Neuron (in vitro differentiated cells): ENCODE measurements at regions not wholly inside any gene's neighbourhood (a gene's known extent, or its start where the extent isn't known, plus 50 kb on each side); places are given as distances from the start of the nearest gene placed in this dataset.
A peak's percentile ranks its signal among the peaks of the same experiment; 100 is the strongest.
"Not testable (repeated sequence)": the region's sequence is repeated elsewhere in the genome, so short reads cannot be mapped to it uniquely, and the experiment has no call there.

ENCODE experiments used
- H2AFZ ChIP-seq: one replicate; pipeline ENCODE4 v1.6.1; 2013; ENCODE audit warnings: low read depth, mild to moderate bottlenecking, inconsistent platforms, low read length, moderate library complexity
- H3K27me3 ChIP-seq: one replicate; pipeline ENCODE4 v1.6.1; 2013; ENCODE audit warnings: low read length; ENCODE audit not compliant: insufficient read depth
- H3K36me3 ChIP-seq: one replicate; pipeline ENCODE4 v1.6.1; 2013; ENCODE audit warnings: low read length; ENCODE audit not compliant: insufficient read depth
- H3K4me1 ChIP-seq: one replicate; pipeline ENCODE4 v1.6.1; 2013; ENCODE audit warnings: low read length; ENCODE audit not compliant: insufficient read depth
- H3K4me3 ChIP-seq: 2 replicates; pipeline ENCODE4 v1.5.1; 2013; ENCODE audit warnings: mild to moderate bottlenecking, low read length, moderate library complexity
- H3K9me3 ChIP-seq: one replicate; pipeline ENCODE4 v1.6.1; 2013; ENCODE audit warnings: low read length

DNA sequence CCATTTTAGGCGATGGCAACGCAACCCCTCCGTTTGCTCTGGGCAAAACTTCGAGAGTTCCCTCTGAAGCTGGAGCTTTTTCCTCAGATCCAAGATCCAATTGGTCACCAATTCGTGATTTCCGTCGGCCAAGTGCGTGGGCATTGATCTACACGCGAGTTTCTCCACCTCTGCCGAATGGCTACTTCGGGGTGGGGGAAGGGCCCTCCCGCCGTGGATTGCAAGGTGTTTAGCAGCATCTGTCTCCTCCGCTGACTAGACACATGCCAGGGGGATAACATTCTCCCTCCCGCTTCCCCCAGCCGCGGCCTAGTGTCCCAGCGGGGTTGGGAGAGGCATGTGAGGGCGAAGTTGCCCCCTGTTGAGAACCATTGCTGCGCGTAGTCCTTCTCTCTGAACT lies 120.6 kb downstream of the PPIAL4A start:
- not testable (repeated sequence) for H3K4me3 ChIP-seq, H3K27me3 ChIP-seq, H2AFZ ChIP-seq, H3K4me1 ChIP-seq, H3K9me3 ChIP-seq, H3K36me3 ChIP-seq

DNA sequence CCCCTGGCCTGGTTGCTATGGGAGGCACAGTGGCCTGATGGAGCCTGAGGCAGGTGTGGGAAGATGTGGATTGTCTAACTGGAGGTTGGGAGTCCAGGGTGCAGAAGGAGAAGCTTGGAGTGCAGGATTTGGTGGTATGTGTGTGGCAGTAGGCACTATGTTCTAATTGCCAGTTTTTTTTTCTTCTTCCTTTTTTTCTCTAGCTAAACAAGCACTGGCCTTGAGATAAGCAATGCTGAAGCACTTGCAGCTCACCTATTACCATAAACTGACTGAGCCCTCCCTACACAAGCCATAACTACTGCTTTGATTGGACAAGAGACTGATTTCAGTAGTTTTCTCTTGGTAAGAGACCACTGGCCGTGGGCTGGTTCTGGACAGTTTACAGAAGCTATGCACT lies 123.6 kb downstream of the PPIAL4A start:
- not testable (repeated sequence) for H3K4me1 ChIP-seq, H2AFZ ChIP-seq, H3K4me3 ChIP-seq, H3K27me3 ChIP-seq, H3K9me3 ChIP-seq, H3K36me3 ChIP-seq

DNA sequence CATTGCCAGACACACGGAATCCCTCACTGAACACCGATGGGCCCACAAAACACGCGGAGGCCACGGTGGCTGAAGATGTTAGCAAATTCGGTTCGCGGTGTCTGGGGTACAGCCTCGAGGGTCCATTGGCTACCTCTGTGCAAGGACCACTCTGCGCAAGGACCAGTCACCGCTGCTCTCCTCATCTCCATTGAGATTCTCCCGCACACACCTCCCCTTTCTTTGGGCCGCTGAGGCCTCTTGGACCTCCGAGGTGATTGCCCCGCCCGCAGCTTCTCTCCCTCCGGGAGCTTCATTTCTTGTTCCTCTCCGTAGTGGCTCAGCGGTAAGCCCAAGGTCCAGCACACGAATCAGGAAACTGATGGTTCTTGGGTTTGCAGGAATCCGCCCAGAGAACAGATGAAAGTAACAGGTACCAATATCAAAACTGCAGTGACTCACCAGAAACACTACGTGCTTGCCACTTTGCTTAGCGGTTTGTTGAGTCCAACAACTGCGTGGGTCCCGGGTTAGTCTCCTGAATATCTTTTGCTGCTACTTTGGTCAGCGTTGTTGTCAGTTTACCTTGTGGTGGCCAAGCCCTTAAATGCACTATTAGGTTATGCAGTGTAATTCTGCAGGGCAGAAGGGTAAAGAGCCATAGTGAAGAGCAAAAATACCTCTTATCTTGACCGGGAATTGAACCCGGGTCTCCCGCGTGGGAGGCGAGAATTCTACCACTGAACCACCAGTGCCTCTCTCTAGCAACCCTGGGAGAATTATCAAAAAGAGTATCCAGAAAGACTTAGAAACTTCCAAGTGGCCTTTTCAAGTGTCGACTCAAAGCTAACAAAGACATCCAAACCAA lies 126.8 kb downstream of the PPIAL4A start:
- H3K4me1 ChIP-seq, H3K27me3 ChIP-seq, H3K4me3 ChIP-seq, H3K9me3 ChIP-seq, H3K36me3 ChIP-seq, H2AFZ ChIP-seq: not testable (repeated sequence)

DNA sequence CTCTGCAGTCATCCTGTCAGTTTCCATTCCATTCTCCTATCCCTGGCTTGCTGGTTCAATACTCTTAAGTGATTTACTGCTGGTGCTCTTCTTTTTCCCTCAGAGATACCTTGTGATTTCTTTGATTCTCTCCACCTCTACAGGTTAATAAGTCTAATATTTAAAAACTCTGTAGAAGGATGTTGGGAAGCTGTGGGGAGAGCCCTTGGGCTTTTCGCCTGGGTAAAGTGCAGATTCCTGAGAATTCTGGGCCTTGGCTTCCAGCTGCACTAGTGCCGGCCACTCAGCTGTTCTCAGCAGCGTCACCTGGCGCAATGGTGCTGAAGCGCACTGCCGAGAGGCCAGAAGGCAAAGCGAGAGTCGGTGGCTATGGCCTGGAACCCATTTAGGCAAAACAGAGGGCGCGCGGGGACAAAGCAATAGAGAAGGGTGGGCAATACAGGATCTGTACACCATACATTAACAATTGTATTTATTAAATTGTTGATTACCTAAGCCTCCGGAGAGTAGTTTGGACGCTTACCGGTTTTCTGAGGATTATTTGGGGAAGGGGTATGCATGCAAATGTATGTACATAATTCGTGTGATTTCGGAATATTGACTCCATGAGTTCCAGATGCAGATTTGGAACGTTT lies 130.3 kb downstream of the PPIAL4A start:
- peak overlapping the region; percentile 32 for H3K4me3 ChIP-seq

DNA sequence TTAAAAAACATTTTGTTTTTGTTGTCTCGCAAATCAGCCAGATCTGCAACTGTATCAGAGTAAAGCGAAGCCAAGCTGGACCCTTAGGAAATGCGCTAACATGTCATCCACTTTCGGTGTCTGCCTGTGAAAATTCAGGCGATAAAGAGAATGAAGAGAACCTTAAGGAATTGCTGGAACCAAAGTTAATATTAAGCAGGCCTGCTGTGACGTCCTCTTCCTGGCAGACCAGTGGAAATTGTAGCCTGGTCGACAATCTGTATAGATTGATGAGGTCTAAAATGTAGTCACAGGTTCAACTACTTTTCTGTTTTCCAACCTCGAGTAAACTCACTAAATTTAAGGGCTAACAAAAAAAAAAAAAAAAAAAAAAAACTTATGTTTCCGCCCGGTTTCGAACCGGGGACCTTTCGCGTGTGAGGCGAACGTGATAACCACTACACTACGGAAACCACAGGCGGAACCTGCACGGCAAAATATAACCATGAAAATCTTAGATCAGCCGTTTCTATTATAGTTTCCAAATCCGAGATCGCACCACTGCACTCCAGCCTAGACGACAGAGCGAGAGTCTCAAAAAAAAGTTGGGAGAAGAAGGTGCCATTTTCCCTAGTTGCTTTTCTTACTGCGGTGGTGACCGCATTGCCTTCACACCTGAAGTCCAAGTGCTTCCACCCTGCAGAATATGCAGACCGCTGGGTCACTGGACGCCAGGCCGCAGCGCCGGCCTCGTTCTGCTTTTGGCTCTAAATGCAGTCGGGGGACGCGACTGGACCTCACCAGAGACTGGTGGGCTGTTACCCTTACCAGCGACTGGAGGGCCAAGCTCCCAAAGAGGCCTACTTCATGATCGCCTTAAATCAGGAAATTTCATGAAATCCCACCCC lies 131.0 kb downstream of the PPIAL4A start:
- not testable (repeated sequence) for H3K36me3 ChIP-seq, H3K27me3 ChIP-seq, H3K4me1 ChIP-seq, H2AFZ ChIP-seq, H3K9me3 ChIP-seq
- peak overlapping the region; percentile 35 for H3K4me3 ChIP-seq

More for the DNA sequence above, 130.3 kb downstream of the PPIAL4A start:
- not testable (repeated sequence) for H3K36me3 ChIP-seq, H3K27me3 ChIP-seq, H3K9me3 ChIP-seq, H2AFZ ChIP-seq, H3K4me1 ChIP-seq

DNA sequence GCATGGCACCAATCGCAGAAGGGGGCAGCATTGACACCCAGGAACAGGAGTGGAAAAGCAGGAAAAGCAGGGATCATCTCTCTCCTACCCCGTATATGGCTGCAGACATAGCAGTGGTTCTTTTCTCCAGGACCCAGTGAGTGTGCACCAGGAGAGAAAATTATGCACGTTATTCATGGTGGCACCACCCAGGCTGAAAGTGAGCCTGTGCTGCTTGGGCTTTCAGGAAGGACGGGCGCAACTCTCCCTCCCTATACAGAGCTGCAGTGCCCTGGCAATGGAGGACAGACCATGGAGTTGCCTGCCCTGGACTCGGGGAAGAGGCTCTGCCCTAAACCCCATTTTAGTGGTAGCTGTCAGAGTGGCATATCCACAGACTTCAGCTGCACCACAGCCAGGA lies 132.1 kb downstream of the PPIAL4A start:
- not testable (repeated sequence) for H2AFZ ChIP-seq, H3K27me3 ChIP-seq, H3K9me3 ChIP-seq, H3K36me3 ChIP-seq, H3K4me3 ChIP-seq, H3K4me1 ChIP-seq

DNA sequence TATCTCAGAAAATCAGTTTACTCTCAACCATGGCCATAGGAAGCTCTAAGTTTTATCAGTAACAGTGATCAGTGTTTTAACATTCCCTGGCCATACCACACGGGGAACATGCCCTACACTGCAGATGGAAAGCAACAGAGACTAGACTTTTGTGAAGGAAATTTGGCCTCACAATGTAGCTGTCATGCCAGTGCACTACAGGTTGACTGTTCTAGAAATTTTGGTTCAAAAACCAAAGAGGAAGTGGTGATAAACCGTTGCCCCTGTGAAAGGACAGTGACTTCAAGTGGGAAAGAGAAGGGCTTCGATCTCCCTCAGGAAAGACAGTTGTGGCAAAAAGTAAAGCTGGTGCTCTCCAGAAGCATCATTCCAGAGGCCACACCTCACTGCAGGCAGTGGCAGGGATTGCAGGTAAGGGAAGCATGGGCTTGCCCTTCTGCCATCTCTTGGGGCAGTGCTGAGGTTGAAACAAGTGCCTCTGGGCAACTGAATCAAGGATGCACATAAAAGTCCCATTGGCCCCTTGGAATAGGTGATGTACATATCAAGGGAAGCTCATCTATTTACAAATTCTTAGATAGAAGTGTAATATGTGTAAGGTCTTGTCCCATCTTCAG lies 143.4 kb downstream of the PPIAL4A start:
- not testable (repeated sequence) for H3K36me3 ChIP-seq, H2AFZ ChIP-seq, H3K27me3 ChIP-seq, H3K4me1 ChIP-seq, H3K4me3 ChIP-seq, H3K9me3 ChIP-seq

DNA sequence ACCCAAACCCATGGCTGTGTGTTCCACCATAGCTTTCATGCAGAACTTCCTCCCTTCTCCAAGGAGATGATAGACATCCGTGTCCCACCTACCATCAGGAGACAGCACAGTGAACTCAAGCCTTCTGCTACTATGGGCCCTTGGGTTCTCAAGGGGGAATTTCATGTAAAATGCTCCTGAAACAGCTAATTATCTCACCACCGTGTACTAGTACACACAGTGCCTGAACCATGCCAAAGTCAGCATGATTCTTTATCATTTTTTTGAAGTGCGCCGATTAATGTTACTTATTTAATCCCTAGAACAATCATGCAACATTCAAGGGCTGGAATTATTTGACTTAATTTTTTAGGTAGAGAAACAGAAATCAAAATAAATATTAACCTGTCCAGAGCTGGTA lies 147.2 kb downstream of the PPIAL4A start:
- not testable (repeated sequence) for H3K27me3 ChIP-seq, H3K4me1 ChIP-seq, H3K9me3 ChIP-seq, H2AFZ ChIP-seq, H3K4me3 ChIP-seq, H3K36me3 ChIP-seq

DNA sequence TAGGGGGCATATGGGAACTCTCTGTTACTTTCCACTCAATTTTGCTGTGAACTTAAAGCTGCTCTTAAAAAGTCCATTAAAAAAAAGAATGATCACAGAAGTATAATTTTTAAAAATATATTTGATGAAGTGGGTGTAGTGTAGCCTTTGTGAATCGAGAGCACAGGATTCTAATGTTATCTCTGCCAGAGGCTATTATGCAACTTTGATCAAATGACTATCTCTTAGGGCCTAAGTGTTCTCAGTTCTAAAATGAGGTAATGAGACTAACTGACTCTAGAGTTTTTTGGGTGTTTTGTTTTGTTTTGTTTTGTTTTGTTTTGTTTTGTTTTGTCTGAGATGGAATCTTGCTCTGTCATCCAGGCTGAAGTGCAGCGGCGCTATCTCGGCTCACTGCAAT lies 143.2 kb downstream of the FAM72B start:
- H2AFZ ChIP-seq, H3K27me3 ChIP-seq, H3K9me3 ChIP-seq, H3K36me3 ChIP-seq, H3K4me1 ChIP-seq, H3K4me3 ChIP-seq: not testable (repeated sequence)

DNA sequence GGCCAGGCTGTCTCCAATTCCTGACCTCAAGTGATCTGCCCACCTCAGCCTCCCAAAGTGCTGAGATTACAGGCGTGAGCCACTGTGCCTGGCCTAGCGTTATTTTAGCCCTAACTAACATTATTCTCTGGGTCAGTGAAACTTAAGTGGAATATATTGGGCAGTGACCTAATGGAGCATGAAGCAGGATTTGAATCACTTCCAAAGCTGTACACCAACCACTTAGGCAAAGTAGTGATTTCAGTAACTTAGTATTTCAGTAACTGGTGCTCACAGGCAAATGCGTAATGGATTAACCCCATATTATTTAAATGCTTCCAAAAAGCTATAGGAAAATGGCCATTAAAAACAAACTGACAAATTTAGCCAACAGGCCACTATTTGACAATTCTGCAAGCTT lies 142.6 kb downstream of the FAM72B start:
- H3K9me3 ChIP-seq, H3K27me3 ChIP-seq, H3K4me1 ChIP-seq, H3K36me3 ChIP-seq, H3K4me3 ChIP-seq, H2AFZ ChIP-seq: not testable (repeated sequence)

DNA sequence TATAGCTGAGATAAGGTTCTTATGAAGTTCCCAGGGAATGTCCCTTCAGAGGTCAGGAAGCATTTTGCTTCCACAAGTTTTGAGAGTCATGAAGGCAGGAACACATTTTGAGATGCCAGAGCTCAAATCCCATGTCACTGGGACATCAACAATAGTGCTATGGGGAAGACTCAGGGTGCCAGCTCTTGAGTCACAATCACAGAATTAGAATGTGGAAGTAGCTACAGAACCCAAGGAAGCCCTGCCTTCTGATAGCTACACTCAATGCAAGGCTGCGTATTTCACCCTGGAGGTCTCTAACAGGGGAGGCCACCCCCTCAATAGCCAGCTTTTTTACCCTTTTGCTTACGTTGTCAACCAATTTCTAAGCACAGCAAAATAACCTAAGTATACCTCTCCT lies 141.3 kb downstream of the FAM72B start:
- not testable (repeated sequence) for H3K27me3 ChIP-seq, H3K4me3 ChIP-seq, H3K4me1 ChIP-seq, H3K36me3 ChIP-seq, H2AFZ ChIP-seq, H3K9me3 ChIP-seq

DNA sequence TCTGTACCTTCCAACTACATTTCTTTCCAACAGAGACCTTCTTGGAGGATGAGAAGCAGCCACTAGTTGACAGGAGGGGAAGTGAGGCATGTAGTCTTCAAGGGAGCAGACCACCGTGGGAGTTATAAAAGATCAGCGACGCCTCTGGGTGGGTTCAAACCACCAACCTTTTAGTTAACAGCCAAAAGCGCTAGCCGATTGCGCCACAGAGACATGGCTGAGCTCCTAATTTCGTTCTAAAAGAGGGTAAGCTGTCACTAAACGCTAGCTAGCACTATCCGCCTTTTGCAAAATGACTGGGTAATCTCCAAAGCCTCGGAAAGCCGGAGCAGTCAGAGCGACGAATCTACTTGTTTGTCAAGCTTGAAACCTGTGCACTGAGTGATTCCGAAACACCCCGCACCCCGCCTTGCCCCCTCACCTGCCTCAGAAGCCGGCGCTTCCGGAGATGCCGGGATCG lies 135.8 kb downstream of the FAM72B start:
- not testable (repeated sequence) for H2AFZ ChIP-seq, H3K4me3 ChIP-seq, H3K4me1 ChIP-seq, H3K27me3 ChIP-seq, H3K36me3 ChIP-seq, H3K9me3 ChIP-seq

DNA sequence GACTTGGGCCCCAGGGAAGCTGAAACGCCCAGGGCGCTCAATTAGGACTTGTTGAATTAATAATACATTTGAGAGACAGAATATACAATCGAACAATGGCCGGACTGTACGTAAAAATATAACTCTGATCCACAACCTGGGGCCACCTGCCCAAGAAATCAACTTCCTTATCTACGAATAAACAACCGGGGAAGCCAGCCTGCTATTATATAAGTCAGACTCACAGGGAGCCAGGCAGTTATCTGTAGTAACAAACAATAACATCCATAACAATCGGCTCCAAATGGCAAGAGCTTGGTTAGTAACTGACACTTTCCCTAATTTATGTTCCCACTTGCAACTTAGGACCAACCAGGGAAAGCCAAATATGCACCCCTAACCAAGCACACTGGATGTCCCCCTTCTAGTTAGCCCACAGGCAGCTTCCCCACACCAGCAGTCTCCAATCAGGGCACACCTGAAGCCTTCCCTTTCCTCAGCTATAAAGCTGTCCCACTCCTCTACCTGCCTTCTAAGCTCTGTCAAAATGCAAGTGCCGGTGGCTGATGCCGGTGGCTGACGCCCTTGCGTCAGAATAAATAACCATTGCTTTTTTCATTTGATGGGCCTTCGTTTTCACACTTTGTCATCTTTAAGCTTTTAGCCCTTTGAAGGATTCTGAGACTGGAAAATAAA lies 135.2 kb downstream of the FAM72B start:
- H3K27me3 ChIP-seq, H3K36me3 ChIP-seq, H3K4me1 ChIP-seq, H2AFZ ChIP-seq, H3K4me3 ChIP-seq, H3K9me3 ChIP-seq: not testable (repeated sequence)
